Common myeloid progenitor, CD34-positive (primary cell): ENCODE measurements at regions not wholly inside any gene's neighbourhood (a gene's known extent, or its start where the extent isn't known, plus 50 kb on each side); places are given as distances from the start of the nearest gene placed in this dataset.

ENCODE experiments used
- CTCF ChIA-PET: fragments of 350-600 bp; sonication (Branson Sonifier 250); formaldehyde crosslinking; loops from one replicate; lab custom pipeline; 2021; ENCODE audit warnings: antibody characterized with exemption; lab: Charles Lee
- POLR2A ChIA-PET: fragments of 350-600 bp; sonication (Branson Sonifier 250); formaldehyde crosslinking; loops from one replicate; lab custom pipeline; 2021; ENCODE audit warnings: antibody characterized with exemption; lab: Charles Lee
- DNase-seq, 3 donors: peaks; one replicate each; pipeline versions ENCODE4 v3.0.0 to v3.0.0-alpha.2; 2013
- H3K27ac ChIP-seq, 2 experiments: 1 replicate in 1 of 2; 2 replicates in 1 of 2; pipeline ENCODE4 v1.7.0; 2013; ENCODE audit warnings: inconsistent platforms in 2 of 2, low read length in 2 of 2, mild to moderate bottlenecking in 2 of 2, low read depth in 1 of 2, moderate library complexity in 1 of 2; ENCODE audit not compliant: severe bottlenecking in 2 of 2, insufficient read depth in 1 of 2, poor library complexity in 1 of 2
- H3K27me3 ChIP-seq, 5 experiments: replicated peaks in 2 of 5; 1 replicate in 3 of 5; 2 replicates in 2 of 5; pipeline versions ENCODE4 v1.6.1 to v1.7.0; 2013; ENCODE audit warnings: low read length in 4 of 5, mild to moderate bottlenecking in 2 of 5, moderate library complexity in 2 of 5, inconsistent platforms in 1 of 5; ENCODE audit not compliant: insufficient read depth in 5 of 5, control insufficient read depth in 4 of 5
- H3K36me3 ChIP-seq, 4 experiments: 1 replicate in 2 of 4; 2 replicates in 2 of 4; pipeline versions ENCODE4 v1.6.1 to v1.7.0; 2013; ENCODE audit warnings: low read length in 3 of 4, control low read depth in 1 of 4, mild to moderate bottlenecking in 1 of 4; ENCODE audit not compliant: control insufficient read depth in 4 of 4, insufficient read depth in 4 of 4
- H3K4me1 ChIP-seq, 4 experiments: 1 replicate in 3 of 4; 2 replicates in 1 of 4; pipeline versions ENCODE4 v1.6.1 to v1.7.1; 2013; ENCODE audit warnings: low read length in 3 of 4, mild to moderate bottlenecking in 3 of 4, control low read depth in 1 of 4, inconsistent platforms in 1 of 4, moderate library complexity in 1 of 4; ENCODE audit not compliant: control insufficient read depth in 4 of 4, insufficient read depth in 4 of 4; ENCODE audit errors: control extremely low read depth in 1 of 4
- H3K4me3 ChIP-seq, 7 experiments: 1 replicate in 4 of 7; 2 replicates in 3 of 7; pipeline versions ENCODE4 v1.5.1 to v1.7.0; 2013; ENCODE audit warnings: mild to moderate bottlenecking in 7 of 7, low read length in 6 of 7, moderate library complexity in 6 of 7, inconsistent platforms in 2 of 7, low read depth in 2 of 7, control low read depth in 1 of 7; ENCODE audit not compliant: insufficient read depth in 4 of 7, control insufficient read depth in 1 of 7; ENCODE audit errors: extremely low read depth in 1 of 7
- H3K9me3 ChIP-seq, 5 experiments: 1 replicate in 4 of 5; 2 replicates in 1 of 5; pipeline versions ENCODE4 v1.6.1 to v1.7.1; 2013; ENCODE audit warnings: low read length in 4 of 5, mild to moderate bottlenecking in 2 of 5, inconsistent platforms in 1 of 5, low read depth in 1 of 5, moderate library complexity in 1 of 5; ENCODE audit not compliant: control insufficient read depth in 4 of 5, insufficient read depth in 2 of 5; ENCODE audit errors: control extremely low read depth in 1 of 5
- WGBS: methylation state at CpG from one replicate; pipeline ENCODE4 v1.1.5; 2013; ENCODE audit not compliant: insufficient coverage; 5-methylcytosine and 5-hydroxymethylcytosine counted together

- CTCF ChIA-PET, result no interaction called here
- H3K4me3 ChIP-seq, result no peak overlapping the region
- WGBS, result 16% methylated on average over 2 of the region's 2 CpGs
- POLR2A ChIA-PET, result no interaction called here
- H3K9me3 ChIP-seq, result no peaks in the 10 kb centered on the region
- H3K36me3 ChIP-seq, result no peaks in the 10 kb centered on the region
- no peaks in the 10 kb centered on the region for H3K27me3 ChIP-seq
- H3K27ac ChIP-seq, result no peak overlapping the region
- no peak for DNase-seq
- H3K4me1 ChIP-seq, result peaks cover 0 to 2% (median 0%) of the 10 kb centered on the region in 4 experiments
These were observed 455.1 kb downstream of the EFNA5 start for GRCh38 chr5:107215611-107216010.

DNA sequence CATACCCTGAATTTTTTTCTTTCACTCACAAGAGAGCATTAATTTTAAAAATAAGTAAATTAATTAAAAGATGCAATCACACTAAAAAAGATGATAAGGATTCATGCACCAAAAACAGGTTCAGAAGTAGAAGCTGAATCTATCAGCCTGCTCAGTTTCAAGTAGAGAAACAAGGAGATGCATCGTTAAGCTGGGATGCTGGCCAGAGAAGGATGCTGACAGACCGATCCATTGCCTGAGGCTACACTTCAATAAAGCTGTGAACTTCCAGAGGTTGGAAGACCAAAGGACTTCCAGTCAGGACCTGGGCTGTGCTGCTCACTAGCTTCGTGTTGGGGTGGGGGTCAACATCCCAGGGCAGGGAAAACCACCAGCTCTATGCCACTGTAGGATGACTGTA is 457.7 kb downstream of the EFNA5 start:
- H3K9me3 ChIP-seq, result no peaks in the 10 kb centered on the region
- POLR2A ChIA-PET, result no interaction called here
- no peaks in the 10 kb centered on the region for H3K27me3 ChIP-seq
- no peak for DNase-seq
- CTCF ChIA-PET, result no interaction called here
- 100% methylated on average over 2 of the region's 3 CpGs for WGBS
- H3K36me3 ChIP-seq, result no peaks in the 10 kb centered on the region
- no peak overlapping the region for H3K4me3 ChIP-seq
- H3K4me1 ChIP-seq, result peaks cover 0 to 2% (median 0%) of the 10 kb centered on the region in 4 experiments
- no peak overlapping the region for H3K27ac ChIP-seq

DNA sequence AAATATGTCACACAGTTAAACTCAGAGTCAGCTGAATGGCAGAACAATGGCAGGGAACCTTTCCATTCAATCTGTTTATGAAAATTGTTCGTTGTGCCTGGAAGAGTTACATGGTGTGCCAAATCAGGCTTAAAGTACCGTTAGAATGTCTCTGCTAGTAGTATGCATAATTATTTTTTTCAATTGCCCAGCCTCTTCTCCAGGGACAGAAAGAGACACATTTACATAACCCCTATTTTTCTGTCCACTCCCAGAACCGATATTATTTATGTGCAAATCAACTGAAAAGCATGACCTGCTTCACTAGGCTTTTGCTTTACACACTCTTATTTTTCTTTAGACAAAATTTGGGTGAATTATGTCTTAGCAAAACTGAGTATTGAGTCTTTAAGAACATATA is 459.1 kb downstream of the EFNA5 start:
- Histone ChIP-seq H3K36me3 (no peaks in the 10 kb centered on the region), H3K4me1 (peaks cover 0 to 2% (median 0%) of the 10 kb centered on the region in 4 experiments), H3K27me3 (no peaks in the 10 kb centered on the region), H3K27ac (no peak overlapping the region), H3K9me3 (no peaks in the 10 kb centered on the region), H3K4me3 (no peak overlapping the region)
- CTCF ChIA-PET, result no interaction called here
- POLR2A ChIA-PET, result no interaction called here
- no CpG with 5 or more reads among the region's 3 CpGs for WGBS
- DNase-seq, result no peak

GRCh38 chr5:107208867-107209266 is 461.9 kb downstream of the EFNA5 start:
- WGBS, result no CpG with 5 or more reads among the region's 3 CpGs
- DNase-seq, result no peak
- no peaks in the 10 kb centered on the region for H3K27me3 ChIP-seq
- H3K27ac ChIP-seq, result no peak overlapping the region
- H3K36me3 ChIP-seq, result no peaks in the 10 kb centered on the region
- CTCF ChIA-PET, result no interaction called here
- H3K4me1 ChIP-seq, result no peaks in the 10 kb centered on the region
- H3K4me3 ChIP-seq, result no peak overlapping the region
- no peaks in the 10 kb centered on the region for H3K9me3 ChIP-seq
- POLR2A ChIA-PET, result no interaction called here

DNA sequence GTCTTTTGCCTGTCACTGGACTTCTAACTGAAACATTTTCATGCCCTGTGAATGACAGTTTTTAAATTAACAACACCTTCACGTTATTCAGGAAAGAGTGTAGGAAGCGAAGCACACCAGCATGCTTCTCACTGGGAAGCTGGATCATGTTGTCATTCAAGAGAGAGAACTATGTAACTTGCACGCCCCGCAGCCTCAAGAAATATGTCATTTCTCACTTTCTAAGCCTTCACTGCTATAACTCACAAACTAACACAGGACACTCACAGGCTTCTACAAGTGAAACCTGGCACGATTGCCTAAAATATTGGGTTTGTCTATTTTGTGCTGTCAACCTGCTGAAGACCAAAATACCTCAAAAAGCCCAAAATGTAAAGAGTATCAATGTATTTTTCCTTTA is 466.3 kb downstream of the EFNA5 start:
- DNase-seq, result no peak
- no peak overlapping the region for H3K4me3 ChIP-seq
- no peaks in the 10 kb centered on the region for H3K36me3 ChIP-seq
- no peaks in the 10 kb centered on the region for H3K4me1 ChIP-seq
- ChIA-PET POLR2A (no interaction called here), CTCF (no interaction called here)
- 80% methylated on average over 5 of the region's 5 CpGs for WGBS
- H3K9me3 ChIP-seq, result no peaks in the 10 kb centered on the region
- H3K27ac ChIP-seq, result no peak overlapping the region
- H3K27me3 ChIP-seq, result no peaks in the 10 kb centered on the region

DNA sequence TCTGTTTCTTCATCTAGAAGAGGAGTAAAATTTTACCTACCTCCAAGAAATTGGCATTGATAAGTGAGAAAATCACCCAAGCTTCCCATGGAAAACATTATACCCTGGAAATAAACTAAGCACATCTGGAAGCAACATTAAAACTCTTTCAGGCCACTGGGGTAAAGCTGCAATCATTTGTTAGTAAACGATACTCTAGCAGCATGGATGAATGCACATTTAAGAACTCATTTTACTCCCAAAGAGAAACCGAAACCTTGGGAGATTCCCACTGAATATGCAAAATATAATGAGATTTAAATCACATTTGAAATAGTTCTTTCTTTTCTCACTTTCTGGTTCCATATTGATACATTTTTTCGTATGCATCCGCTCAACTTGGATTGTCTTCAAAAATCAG is 467.5 kb downstream of the EFNA5 start:
- H3K27ac ChIP-seq, result no peak overlapping the region
- H3K4me3 ChIP-seq, result no peak overlapping the region
- no peaks in the 10 kb centered on the region for H3K4me1 ChIP-seq
- WGBS, result 100% methylated on average over 1 of the region's 4 CpGs
- POLR2A ChIA-PET, result no interaction called here
- no peaks in the 10 kb centered on the region for H3K9me3 ChIP-seq
- CTCF ChIA-PET, result no interaction called here
- H3K27me3 ChIP-seq, result no peaks in the 10 kb centered on the region
- H3K36me3 ChIP-seq, result no peaks in the 10 kb centered on the region
- DNase-seq, result no peak

DNA sequence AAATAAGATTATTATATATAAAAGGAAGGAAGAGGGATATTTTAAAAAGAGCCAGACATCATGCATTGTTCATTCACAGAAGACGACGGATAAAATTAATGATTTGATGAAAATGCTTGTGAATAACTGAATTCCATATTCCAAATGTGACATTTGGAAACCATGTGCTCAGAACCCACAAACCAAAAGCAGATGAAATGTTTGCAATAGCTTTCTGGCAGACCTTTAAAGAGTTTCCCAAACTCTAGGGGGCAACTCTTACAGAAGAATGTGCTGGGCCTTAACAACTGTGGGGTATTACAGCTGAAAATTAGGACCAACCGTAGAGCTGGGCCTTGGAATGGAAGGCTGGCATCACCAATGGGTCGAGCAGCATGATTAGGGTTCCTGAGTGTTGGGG is 471.0 kb downstream of the EFNA5 start:
- Histone ChIP-seq H3K4me1 (no peaks in the 10 kb centered on the region), H3K9me3 (no peaks in the 10 kb centered on the region), H3K4me3 (no peak overlapping the region), H3K27me3 (no peaks in the 10 kb centered on the region), H3K36me3 (no peaks in the 10 kb centered on the region), H3K27ac (no peak overlapping the region)
- ChIA-PET CTCF (no interaction called here), POLR2A (no interaction called here)
- 92% methylated on average over 3 of the region's 4 CpGs for WGBS
- DNase-seq, result no peak
